PC-3 (cell line): ENCODE measurements at regions not wholly inside any gene's neighbourhood (a gene's known extent, or its start where the extent isn't known, plus 50 kb on each side); places are given as distances from the start of the nearest gene placed in this dataset.

ENCODE experiments used
- CTCF ChIP-seq: fragments of 300-600 bp; sonication (generic); conservative IDR thresholded peaks from 2 replicates; pipeline ENCODE4 v1.5.1; 2017; ENCODE audit warnings: antibody characterized with exemption, low read depth, mild to moderate bottlenecking, low read length
- EZH2 ChIP-seq: fragments of 300-600 bp; sonication (generic); IDR thresholded peaks from one replicate; pipeline ENCODE4 v1.6.1; 2017; ENCODE audit warnings: antibody characterized with exemption, mild to moderate bottlenecking, low read length; ENCODE audit not compliant: unreplicated experiment
- EZH2phosphoT487 ChIP-seq: fragments of 300-600 bp; sonication (generic); IDR thresholded peaks from 2 replicates; pipeline ENCODE4 v1.6.1; 2018; ENCODE audit warnings: mild to moderate bottlenecking, antibody characterized with exemption, low read length, borderline replicate concordance

- TF ChIP-seq CTCF (no peak), EZH2 (no peak), EZH2phosphoT487 (no peak)
Observed at GRCh38 chr16:9409560-9410493, 318.4 kb downstream of the HAPSTR1 start.
